ENCODE measurements at regions not wholly inside any gene's neighbourhood (a gene's known extent, or its start where the extent isn't known, plus 50 kb on each side); places are given as distances from the start of the nearest gene placed in this dataset.

DNA sequence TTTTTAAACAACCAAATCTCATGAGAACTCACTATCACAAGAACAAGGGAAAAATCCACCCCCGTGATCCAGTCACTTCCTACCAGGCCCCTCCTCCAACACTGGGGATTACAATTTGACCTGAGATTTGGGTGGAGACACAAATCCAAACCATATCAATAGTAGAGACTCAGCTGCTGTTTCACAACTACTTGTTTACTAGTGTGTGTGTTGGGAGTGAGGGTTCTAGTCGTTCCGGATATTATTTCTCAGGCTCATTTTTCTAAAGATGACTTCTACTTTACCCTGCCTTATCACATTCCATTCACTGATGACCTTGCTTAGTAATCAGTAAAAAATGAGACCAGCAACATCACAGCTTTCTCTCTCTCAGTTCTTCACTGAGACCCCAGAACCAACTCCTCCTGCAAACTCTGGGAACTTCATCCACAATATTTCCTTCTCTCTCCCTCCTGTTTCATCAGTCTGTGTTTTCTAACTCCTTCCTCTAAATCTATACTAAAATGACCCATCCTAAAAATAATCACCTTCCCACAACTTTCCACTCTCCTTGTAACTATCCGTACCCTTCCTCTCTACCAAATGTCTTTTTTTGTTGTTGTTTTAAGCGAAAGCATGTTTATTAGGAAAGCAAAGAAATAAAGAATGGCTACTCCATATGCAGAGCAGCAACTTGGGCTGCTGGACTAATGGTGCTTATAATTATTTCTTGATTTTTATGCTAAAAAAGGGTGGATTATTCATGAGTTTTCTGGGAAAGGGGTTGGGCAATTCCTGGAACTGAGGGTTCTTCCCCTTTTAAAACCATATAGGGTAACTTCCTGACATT, 121.5 kb upstream of the SPRY4 start (continued):
- TF ChIP-seq PML (IDR thresholded peaks at IDR 0.05; ENCODE audit: low read length) (no peak; the same call in 1 of the 2 replicates), ZNF77 (CRISPR knock-in tag; IDR thresholded peaks at IDR 0.05) (no peak), GABPA (tag; conservative IDR thresholded peaks at IDR 0.05; ENCODE audit: low read depth) (0 out of 2 replicates have a peak, but pooled peaks have one; percentile 48), DMBX1 (CRISPR knock-in tag; IDR thresholded peaks at IDR 0.05; ENCODE audit: borderline replicate concordance) (0 out of 2 replicates have a peak, but pooled peaks have one; percentile 37), FOXP1 (CRISPR knock-in tag; IDR thresholded peaks at IDR 0.05) (no peak), TSC22D4 (tag; IDR thresholded peaks at IDR 0.05) (no peak), NR4A1 (CRISPR knock-in tag; IDR thresholded peaks at IDR 0.05) (no peak), NR4A1 (tag; IDR thresholded peaks at IDR 0.05) (0 out of 2 replicates have a peak, but pooled peaks have one; percentile 18), CHCHD3 (CRISPR knock-in tag; IDR thresholded peaks at IDR 0.05) (no peak), LEF1 (IDR thresholded peaks at IDR 0.05) (peak; percentile 68), ESRRA (IDR thresholded peaks at IDR 0.05; ENCODE audit: borderline replicate concordance, low read depth) (peak; percentile 48), KDM1A (IDR thresholded peaks at IDR 0.05) (peak; percentile 36 to 67; a peak in 2 of 4 replicates), RUNX1 (IDR thresholded peaks at IDR 0.05; ENCODE audit: low read depth) (no peak), CEBPB (tag; IDR thresholded peaks at IDR 0.05) (peak; percentile 54), DDX20 (tag; IDR thresholded peaks at IDR 0.05; ENCODE audit: low read depth) (0 out of 2 replicates have a peak, but pooled peaks have one; percentile 12), DPF2 (IDR thresholded peaks at IDR 0.05) (peak; percentile 84), TBL1XR1 (IDR thresholded peaks at IDR 0.05; ENCODE audit: low read length in 2 of 2) (0 out of 4 replicates have a peak, but pooled peaks of 1 of the 2 experiments have one; percentile 42), SOX6 (IDR thresholded peaks at IDR 0.05) (peak; percentile 40; the same call in 1 of the 2 replicates), NONO (IDR thresholded peaks at IDR 0.05; ENCODE audit: low read depth in 2 of 2, low read length in 1 of 2) (no peak), IFI16 (CRISPR knock-in tag; IDR thresholded peaks at IDR 0.05) (no peak), MYBL2 (IDR thresholded peaks at IDR 0.05; ENCODE audit: low read depth) (no peak; the same call in 1 of the 2 replicates), MYBL2 (CRISPR knock-in tag; IDR thresholded peaks at IDR 0.05; ENCODE audit: borderline replicate concordance) (no peak)
- TF ChIP-seq, protein P1, sequence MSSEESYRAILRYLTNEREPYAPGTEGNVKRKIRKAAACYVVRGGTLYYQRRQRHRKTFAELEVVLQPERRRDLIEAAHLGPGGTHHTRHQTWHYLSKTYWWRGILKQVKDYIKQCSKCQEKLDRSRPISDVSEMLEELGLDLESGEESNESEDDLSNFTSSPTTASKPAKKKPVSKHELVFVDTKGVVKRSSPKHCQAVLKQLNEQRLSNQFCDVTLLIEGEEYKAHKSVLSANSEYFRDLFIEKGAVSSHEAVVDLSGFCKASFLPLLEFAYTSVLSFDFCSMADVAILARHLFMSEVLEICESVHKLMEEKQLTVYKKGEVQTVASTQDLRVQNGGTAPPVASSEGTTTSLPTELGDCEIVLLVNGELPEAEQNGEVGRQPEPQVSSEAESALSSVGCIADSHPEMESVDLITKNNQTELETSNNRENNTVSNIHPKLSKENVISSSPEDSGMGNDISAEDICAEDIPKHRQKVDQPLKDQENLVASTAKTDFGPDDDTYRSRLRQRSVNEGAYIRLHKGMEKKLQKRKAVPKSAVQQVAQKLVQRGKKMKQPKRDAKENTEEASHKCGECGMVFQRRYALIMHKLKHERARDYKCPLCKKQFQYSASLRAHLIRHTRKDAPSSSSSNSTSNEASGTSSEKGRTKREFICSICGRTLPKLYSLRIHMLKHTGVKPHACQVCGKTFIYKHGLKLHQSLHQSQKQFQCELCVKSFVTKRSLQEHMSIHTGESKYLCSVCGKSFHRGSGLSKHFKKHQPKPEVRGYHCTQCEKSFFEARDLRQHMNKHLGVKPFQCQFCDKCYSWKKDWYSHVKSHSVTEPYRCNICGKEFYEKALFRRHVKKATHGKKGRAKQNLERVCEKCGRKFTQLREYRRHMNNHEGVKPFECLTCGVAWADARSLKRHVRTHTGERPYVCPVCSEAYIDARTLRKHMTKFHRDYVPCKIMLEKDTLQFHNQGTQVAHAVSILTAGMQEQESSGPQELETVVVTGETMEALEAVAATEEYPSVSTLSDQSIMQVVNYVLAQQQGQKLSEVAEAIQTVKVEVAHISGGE (CRISPR knock-in tag; IDR thresholded peaks at IDR 0.05), result no peak

Measured in K562 (cell line).